ENCODE measurements at regions not wholly inside any gene's neighbourhood (a gene's known extent, or its start where the extent isn't known, plus 50 kb on each side); places are given as distances from the start of the nearest gene placed in this dataset.
"Not testable (repeated sequence)": the region's sequence is repeated elsewhere in the genome, so short reads cannot be mapped to it uniquely, and the experiment has no call there.

- no peak for DNase-seq
These were observed 792.8 kb upstream of the EYS start for GRCh38 chr6:66499851-66500250.

- DNase-seq, result no peak
These were observed 789.6 kb upstream of the EYS start for GRCh38 chr6:66496659-66497058.

DNA sequence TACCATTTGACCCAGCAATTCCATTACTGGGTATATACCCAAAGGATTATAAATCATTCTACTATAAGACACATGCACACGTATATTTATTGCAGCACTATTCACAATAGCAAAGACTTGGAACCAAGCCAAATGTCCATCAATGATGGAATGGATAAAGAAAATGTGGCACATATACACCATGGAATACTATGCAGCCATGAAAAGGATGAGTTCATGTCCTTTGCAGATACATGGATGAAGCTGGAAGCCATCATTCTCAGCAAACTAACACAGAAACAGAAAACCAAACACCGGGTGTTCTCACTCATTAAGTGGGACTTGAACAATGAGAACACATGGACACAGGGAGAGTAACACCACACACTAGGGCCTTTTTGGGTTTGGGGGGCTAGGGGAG lies 787.6 kb upstream of the EYS start:
- not testable (repeated sequence) for DNase-seq

DNA sequence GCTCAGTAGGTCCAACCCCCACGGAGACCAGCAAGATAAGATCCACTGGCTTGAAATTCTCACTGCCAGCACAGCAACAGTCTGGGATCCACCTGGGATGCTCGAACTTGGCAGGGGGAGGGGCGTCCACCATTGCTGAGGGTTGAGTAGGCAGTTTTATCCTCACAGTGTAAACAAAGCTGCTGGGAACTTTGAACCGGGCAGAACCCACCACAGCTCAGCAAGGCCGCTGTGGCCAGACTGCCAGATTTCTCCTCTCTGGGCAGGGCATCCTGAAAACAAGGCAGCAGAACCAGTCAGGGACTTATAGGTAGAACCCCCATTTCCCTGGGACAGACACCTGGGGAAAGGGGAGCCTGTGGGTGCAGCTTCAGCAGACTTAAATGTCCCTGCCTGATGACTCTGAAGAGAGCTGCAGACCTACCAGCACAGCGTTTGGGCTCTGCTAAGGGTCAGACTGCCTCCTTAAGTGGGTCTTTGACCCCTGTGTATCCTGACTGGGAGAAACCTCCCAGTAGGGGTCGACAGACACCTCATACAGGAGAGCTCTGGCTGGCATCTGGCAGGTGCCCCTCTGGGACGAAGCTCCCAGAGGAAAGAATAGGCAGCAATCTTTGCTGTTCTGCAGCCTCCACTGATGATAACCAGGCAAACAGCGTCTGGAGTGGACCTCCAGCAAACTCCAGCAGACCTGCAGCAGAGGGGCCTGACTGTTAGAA lies 782.4 kb upstream of the EYS start:
- DNase-seq, result no peak

DNA sequence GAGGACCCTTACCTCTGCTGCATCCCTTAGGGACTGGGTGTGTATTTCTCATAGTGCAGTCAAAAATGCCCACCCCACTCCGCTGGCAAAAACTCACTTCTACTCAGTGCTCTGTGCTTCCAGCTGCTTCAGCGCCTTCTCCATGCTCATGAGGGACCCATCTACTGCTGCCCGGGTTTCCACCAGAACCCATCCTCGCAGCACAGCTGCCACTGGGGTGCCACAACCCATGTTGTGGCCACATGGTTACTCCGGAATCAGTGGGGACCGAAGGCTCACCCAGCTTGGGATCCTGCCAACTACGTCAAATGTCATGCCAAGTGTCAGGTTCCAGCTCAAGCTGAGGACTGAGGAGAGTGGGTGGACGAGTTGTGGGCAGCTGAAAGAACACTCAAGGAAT lies 774.2 kb upstream of the EYS start:
- no peak for DNase-seq

DNA sequence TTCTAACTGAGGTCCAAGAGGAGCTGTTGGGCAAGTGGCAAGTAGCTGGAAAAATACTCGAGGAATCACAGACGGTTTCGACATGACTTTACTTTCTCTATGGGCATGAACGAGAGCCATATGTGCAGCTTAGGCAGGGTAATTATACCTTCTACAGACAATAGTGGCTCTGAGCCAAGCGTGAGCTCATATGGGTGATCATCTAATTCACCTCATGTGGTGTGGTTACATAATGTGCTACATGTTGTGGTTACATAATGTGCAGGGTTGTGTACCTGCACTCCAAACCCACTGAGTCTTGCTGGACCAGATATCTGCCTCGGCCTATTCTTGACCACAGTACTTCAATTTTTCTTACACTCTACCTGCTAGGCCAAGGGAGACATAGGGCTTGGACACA lies 771.7 kb upstream of the EYS start:
- no peak for DNase-seq

- no peak for DNase-seq
These were observed 728.3 kb upstream of the EYS start for GRCh38 chr6:66435321-66435720.

DNA sequence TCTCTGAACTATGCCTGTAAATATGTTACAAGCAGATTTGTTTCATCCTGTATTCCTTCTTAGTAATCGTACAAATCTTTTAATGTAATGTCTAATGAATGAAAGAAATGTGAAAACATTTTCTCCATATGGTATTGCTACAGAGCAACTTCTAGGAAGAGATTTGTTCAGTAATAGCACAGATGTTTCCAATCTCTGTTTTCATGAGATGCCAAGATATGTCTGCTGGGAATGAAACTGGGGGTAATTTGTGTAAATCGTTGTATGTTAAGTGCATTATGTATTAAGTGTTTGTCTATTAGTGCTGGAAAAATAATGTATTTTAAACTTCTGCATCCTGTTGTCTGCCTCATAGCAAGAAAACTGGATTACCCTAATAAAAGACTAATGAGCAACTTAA lies 722.2 kb upstream of the EYS start:
- no peak for DNase-seq

DNA sequence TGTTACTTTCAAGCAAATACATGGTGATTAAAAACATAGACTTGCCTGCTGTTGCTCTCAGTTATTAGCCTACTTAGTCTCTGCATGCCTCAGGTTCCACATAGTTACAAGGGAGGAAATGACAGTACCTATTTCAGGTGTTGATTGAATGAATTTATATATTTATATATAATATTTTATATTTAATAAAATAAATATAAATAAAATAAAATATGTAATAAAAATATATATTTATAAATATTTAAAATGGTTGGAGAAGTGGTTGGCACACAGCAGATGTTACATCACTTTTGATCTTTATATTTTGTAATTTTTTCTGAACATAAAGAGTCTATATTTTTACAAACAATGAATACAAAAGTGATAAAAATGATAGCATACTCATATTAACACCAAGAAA lies 716.0 kb upstream of the EYS start:
- DNase-seq, result no peak

GRCh38 chr6:66421570-66421969 lies 714.5 kb upstream of the EYS start:
- no peak for DNase-seq

GRCh38 chr6:66418906-66419305 lies 711.9 kb upstream of the EYS start:
- DNase-seq, result no peak

DNA sequence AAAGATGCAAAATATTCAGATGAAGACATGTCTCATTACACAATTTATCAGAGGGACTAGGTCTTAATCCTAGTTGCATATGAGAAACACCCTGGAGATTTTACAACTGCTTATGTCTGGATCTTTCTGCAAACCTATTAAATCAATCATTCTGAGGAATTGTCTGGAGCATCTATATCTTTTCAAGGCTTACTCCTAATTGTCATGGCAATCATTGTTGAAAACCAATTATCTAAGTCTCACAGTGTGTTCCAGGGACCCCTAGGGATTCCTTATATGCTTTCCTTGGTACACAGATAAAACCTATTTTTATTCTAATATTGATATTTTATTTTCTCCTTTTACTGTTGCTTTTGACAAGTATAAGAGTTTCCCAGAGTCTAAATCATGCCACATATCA lies 696.9 kb upstream of the EYS start:
- DNase-seq, result no peak

GRCh38 chr6:66402873-66403272 lies 695.8 kb upstream of the EYS start:
- DNase-seq, result no peak

DNA sequence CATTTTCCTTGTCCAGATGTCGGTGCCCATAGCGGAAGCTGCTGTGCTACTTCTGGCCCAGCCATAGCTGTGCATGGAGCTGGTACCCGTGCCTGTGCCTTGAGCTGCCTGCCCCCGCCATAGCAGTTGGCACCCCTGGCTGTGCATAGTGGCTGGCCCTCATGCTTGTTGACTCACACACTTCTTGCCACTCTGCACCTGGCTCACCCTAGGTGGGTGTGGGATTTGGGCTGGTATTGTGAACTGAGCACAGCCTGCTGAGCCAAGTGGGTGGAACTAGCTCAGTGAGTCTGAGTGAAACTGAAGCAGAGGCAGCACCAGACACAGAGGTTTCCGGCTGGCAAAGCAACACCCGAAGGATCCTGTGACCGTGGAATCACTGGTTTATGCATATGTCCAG lies 689.5 kb upstream of the EYS start:
- DNase-seq, result no peak

DNA sequence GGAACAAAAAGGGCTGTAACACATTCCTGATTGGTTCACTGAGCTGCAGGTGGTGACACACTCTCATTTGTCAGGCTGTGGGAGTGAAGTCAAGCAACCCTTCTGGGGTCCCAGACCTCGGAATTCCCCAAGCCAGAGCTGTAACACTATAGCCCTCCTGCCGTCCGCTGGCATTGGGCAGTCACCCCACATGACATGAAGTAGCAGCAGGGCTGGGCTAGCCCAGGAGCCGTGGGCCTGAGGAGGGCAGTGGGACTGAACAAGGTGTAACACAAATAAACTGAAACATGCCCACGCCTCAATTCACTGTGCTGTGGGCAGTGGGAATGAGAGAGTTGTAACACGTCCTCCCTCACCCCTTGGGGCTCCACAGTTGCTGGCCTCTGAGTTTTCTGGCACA lies 689.1 kb upstream of the EYS start:
- no peak for DNase-seq

GRCh38 chr6:66390393-66390792 lies 683.4 kb upstream of the EYS start:
- DNase-seq, result no peak

- no peak for DNase-seq
These were observed 669.0 kb upstream of the EYS start for GRCh38 chr6:66376001-66376400.

GRCh38 chr6:66369407-66369806 lies 662.4 kb upstream of the EYS start:
- no peak for DNase-seq

DNA sequence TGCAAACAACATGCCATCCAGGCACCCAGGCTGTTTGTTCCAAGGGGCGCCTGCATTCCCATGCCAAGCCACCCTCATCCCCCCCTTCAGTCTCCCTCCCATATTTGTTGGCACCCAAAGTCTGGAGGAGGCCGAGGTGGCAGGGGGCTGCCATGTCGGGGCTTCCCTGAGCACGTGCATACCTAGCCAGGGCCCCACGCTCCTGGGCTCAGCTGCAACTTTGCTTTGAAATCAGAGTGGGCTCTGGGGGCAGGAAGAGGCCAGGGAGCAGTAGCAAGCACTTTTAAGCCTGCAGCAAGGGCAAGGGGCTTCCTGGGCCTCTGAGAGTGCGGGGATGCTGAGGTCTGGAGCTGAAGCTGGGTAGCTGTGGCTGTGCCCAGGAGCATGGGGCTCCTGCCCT lies 655.9 kb upstream of the EYS start:
- no peak for DNase-seq

DNA sequence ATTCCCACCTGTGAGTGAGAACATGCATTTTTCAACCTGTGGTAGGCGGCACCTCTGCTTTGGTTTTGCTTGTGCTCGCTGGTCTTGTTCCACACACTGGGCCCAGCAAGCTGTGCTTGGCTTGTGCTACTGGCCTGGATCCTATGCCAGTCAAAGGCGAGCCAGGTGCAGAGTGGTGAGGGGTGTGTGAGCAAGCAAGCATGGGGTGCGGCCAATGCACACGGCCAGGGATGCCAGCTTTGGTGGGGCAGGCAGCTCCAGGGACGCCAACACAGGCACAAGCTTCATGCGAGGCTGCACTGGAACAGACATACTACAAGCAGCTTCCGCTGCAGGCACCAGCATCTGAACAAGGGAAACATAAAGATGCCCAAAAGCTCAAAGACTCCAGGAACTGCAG lies 654.9 kb upstream of the EYS start:
- no peak for DNase-seq

GRCh38 chr6:66357781-66358180 lies 650.8 kb upstream of the EYS start:
- no peak for DNase-seq

DNA sequence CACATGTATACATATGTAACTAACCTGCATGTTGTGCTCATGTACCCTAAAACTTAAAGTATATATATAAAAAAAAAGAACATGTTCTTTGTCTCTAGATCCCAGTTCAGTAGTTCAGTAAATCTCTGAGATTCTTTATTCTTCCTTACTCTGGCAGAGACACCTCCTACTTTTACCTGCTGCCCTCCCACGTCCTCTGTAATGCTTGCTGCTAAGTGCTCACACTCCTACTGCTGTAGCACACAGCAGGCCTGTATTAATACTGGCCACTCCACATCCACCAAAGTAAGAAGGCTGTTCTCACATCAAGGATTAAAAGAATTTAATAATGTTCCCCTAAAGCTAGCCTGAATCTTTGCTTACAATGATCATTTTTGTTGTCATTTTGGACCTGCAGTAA lies 648.4 kb upstream of the EYS start:
- DNase-seq, result no peak

GRCh38 chr6:66344796-66345195 lies 637.8 kb upstream of the EYS start:
- DNase-seq, result no peak

GRCh38 chr6:66340736-66341135 lies 633.7 kb upstream of the EYS start:
- no peak for DNase-seq

- no peak for DNase-seq
These were observed 629.1 kb upstream of the EYS start for GRCh38 chr6:66336176-66336575.

DNA sequence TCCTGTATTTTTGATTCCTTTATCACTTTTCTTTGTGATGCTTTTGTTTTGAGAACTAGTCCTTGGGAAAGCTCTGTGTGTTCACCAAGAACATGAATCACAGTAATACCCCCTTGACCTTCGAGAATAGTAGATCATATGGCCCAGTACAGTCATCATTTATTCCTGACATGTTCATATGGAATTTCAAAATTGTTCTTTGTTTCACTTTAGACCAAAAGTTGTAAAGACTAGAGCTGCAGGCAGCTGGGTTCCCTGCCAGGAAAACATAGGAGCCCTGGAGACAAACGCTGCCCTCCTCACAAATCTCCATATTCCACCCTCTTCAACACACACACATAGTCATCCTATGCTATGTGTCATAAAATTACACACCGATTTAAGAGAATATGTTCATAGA lies 621.2 kb upstream of the EYS start:
- DNase-seq, result no peak
